Islet precursor cell (in vitro differentiated cells): ENCODE measurements at regions not wholly inside any gene's neighbourhood (a gene's known extent, or its start where the extent isn't known, plus 50 kb on each side); places are given as distances from the start of the nearest gene placed in this dataset.
"Not testable (repeated sequence)": the region's sequence is repeated elsewhere in the genome, so short reads cannot be mapped to it uniquely, and the experiment has no call there.

Source experiments
- DNase-seq: peaks from one replicate; pipeline ENCODE4 v3.0.0-alpha.2; 2018

- DNase-seq, result no peak
These were observed 113.5 kb upstream of the PPP1R26 start for GRCh38 chr9:135366104-135366503.

DNA sequence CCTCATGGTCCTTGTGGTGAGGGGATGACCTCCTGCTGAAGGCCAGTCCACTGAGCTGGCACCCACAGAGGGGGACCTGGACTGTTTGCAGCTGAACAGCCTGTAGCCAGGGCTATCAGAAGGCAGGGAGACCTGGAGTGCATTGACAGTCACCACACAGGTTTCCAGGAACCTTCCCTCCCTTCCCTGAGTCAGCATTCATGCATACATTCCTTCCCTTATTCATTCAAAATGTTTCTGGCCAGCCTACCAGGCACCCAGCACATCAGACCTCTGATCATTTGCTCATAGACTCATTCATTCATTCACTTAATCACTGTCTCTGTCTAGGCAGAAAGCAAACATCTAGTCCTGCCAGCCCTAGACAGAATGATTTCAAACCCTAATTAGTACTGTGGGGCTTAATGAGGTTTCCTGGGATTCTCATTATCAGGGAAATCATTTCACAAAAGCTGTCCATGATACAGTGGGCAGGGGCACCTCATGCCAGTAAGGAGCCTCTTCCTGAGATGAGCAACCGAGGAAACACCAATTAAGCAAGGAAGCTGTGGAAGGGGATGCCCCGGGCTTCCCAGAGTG, 110.1 kb upstream of the PPP1R26 start:
- DNase-seq, result no peak

- DNase-seq, result no peak
These were observed 108.9 kb upstream of the PPP1R26 start for GRCh38 chr9:135370411-135371375.

DNA sequence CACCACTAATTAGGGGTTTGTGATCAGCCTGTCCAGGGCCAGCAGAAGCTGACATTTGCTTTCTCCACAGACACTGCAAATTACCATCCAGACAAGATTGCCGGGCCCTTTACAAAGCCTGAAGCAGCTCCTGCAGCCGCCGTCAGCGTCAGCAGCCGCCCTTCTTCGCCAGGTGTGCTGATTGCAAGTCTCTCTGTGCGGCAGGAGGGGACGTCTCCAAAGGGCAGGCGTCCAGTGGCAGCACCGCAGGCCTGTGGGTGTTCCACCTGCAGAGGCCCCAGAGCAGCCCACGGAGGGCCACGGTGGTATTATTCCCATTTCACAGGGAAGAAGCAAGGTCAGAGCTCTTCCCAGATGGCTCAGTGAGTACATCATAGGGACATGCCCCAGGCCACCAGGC, 108.0 kb upstream of the PPP1R26 start:
- no peak for DNase-seq

DNA sequence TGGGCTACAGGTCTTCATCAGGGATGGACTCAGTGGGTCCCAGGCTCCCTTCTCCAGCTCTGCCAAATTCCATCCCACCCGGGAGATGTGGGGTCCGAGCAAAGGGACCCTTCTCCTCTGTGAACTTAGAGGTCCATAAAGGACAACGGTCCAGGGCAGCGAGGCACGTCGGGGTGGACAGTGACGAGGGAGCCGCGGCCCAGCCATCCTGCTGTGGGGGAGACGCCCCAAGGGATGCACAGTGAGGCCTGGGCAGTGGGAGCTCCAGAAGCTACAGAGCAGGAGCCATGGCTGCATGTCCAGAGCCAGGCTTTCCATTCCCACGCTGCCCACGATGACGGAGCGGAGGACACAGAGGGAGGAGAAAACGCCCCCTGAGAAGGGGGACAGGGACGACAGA, 107.5 kb upstream of the PPP1R26 start:
- DNase-seq, result no peak

DNA sequence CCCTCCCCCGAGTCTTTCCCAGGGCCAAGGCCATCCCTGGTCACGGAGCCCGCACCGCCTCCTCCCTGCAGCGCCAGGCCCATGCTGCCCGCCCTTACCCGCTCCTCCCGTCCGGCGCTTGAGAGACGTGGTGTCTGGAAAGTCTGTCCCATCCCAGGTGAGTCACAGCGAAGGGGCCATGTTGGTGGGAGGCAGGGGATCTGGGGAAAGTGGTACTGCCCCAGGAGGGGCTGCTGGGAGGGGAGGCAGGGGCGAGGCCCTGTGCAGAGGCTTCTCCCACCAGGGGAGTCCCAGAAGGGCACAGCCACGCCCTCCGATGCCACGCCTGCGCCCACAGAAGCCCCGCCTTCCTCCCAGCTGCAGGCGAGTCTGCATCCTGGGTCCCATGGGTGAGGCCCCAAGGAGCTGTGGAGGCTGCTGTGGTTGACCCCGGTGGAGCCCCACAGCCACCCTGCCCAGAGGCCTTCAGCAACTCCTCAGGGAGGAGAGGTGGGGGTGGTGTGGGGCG, 107.0 kb upstream of the PPP1R26 start:
- no peak for DNase-seq

DNA sequence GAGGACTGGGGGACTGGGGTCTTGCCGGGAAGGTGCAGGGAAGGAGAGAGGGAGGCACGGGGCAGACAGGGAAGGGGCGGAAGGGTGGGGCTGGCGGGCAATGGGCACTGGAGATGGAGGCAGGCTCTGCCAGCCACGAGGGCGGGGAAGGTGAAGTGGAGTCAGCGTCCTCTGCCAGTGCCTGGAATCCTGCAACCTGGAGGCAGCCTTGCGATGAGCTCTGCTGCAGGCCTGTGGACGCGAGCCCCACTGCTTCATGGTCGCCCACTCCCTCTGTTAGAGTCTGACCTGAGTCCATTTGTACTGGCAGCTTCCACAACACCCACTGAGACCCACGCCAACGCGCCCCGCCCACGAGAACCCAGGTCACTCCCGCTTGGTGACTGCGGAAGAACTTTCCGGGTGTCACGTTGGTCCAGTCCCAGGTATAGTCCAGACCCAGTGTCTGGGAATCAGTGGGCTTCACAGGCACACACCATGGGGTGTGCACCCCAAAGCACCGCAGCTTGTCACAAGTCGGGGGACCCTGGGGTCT, 106.4 kb upstream of the PPP1R26 start:
- no peak for DNase-seq

- DNase-seq, result no peak
These were observed 105.8 kb upstream of the PPP1R26 start for GRCh38 chr9:135373820-135374219.

DNA sequence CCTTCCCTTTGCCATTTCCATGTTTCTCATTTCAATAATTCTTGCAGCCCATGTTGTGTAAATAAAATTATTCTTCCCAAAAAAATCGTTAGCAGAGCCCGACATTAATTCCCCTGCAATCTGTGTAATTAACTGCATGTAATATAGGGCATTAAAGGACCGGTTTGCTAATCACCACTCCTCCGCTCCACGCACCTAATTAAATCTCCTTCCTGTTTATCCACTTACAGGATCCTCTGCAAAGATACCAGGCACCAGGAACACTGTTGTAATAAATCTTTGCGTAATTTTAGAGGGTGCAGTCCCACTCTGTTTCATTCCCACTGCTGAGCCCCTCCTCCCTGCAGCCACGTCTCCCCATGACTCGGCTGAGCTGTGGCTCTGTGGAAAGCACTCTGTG, 105.0 kb upstream of the PPP1R26 start:
- DNase-seq, result no peak

- no peak for DNase-seq
These were observed 104.6 kb upstream of the PPP1R26 start for GRCh38 chr9:135375001-135375400.

DNA sequence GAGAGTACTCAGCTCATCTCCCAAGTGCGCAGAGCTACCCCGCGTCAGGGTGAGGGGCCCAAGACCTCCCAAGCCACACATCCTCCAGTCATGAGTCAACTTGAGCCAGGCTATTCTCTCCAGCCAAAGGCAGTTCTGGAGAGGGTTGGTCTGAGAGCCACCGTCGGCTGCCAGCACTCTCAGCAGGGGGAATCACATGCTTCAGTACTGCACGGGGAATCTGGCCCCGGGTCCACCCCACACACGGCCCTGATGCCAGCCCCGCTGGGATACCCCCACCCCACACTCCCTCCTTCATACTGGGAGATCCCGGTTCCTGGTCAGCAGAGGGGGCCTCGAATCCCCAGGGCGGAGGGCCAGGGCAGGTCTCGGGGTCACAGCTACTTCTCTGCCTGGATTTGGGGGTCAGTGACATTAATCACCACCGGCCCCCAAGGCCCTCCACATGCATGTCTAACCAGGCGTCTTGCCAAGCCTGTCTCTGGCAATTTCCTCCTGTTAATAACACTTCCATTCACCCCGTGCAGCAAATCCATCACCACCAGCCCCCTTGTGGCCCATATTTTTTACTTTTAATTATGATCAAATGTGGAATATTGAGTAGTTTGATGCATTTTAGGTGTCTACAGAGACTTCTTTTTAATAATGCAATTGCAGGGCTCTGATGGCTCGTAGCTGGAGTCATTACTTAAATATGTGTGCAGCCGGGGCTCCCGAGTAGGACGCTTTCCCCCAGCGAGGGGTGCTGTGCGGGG, 102.9 kb upstream of the PPP1R26 start:
- no peak for DNase-seq

DNA sequence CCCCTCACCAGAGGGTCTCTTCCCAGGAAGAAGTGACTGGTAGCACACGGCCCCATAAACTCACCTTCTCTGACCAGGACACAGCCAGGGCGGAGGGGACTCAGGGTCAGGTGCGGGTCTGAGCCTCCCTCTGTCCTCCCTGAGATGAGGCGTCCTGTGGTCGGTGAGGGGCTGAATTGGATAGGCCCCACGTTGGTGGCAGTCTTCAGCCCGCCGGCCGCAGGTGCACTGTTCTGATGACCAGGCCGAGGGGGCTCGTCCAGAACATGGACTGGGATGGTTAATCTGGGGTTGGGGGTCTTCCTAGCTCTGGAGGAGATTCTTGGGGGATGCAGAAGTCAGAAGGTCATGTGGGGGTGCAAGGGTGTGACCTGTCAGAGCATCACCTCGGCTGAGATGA, 102.2 kb upstream of the PPP1R26 start:
- DNase-seq, result no peak

GRCh38 chr9:135378751-135379150, 100.8 kb upstream of the PPP1R26 start:
- DNase-seq, result no peak

GRCh38 chr9:135379540-135380267, 99.9 kb upstream of the PPP1R26 start:
- no peak for DNase-seq

GRCh38 chr9:135380311-135380960, 99.1 kb upstream of the PPP1R26 start:
- DNase-seq, result no peak

DNA sequence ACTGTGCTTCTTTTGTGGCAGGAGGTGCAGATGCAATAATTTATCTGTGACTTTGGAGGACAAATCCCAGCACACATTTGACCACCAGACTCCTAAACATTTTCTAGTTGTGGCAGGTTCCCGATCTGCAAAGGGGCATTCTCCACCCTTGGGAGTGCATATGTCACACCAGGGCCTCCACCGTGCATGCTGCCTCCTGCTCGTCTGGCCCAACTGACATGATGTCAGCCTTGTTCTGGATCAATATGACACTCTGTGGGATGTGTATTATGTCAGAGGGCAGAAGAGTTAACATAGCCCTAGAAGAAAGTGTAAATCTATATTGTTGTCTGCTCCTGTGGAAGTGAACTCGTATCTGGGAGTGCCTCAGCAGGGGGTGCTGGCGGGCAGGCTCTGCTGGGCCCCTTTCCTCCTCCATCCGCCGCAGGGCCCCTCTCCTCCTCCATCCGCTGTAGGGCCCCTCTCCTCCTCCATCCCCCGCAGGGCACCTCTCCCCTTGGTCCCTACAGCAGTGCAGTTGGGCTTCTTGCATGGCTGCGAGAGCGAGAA, 97.7 kb upstream of the PPP1R26 start:
- DNase-seq, result no peak

GRCh38 chr9:135384226-135384625, 95.4 kb upstream of the PPP1R26 start:
- no peak for DNase-seq

DNA sequence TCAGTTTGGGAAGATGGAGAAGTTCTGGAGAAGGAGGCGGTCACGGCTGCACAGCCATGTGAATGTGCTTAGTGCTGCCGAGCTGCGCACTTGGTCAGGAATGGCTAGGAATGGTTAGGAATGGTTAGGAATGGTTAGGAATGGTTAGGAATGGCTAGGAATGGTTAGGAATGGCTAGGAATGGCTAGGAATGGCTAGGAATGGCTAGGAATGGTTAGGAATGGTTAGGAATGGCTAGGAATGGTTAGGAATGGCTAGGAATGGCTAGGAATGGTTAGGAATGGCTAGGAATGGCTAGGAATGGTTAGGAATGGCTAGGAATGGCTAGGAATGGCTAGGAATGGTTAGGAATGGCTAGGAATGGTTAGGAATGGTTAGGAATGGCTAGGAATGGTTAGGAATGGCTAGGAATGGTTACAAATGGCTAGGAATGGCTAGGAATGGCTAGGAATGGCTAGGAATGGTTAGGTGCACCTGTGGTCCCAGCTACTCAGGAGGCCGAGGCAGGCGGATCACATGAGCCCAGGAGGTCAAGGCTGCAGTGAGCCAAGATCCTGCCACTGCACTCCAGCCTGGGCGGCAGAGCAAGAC, 94.7 kb upstream of the PPP1R26 start:
- not testable (repeated sequence) for DNase-seq

GRCh38 chr9:135385793-135386192, 93.8 kb upstream of the PPP1R26 start:
- no peak for DNase-seq

GRCh38 chr9:135387976-135388375, 91.6 kb upstream of the PPP1R26 start:
- DNase-seq, result no peak

- no peak for DNase-seq
These were observed 91.1 kb upstream of the PPP1R26 start for GRCh38 chr9:135388530-135388929.
